ENCODE measurements at regions not wholly inside any gene's neighbourhood (a gene's known extent, or its start where the extent isn't known, plus 50 kb on each side); places are given as distances from the start of the nearest gene placed in this dataset.

- Histone ChIP-seq H3K36me3 (ENCODE audit: low read depth) (no peaks in the 10 kb centered on the region), H3K9me3 (ENCODE audit: insufficient read depth, low read depth) (no peaks in the 10 kb centered on the region), H3K4me3 (no peak overlapping the region), H3K4me2 (no peak overlapping the region), H3F3A (ENCODE audit: insufficient read depth, low read depth) (no peaks in the 10 kb centered on the region), H3K27ac (no peak overlapping the region), H4K20me1 (ENCODE audit: insufficient read depth) (no peaks in the 10 kb centered on the region), H3K4me1 (replicated peaks; ENCODE audit: insufficient read depth) (no peaks in the 10 kb centered on the region), H3K9me2 (ENCODE audit: insufficient read depth) (no peaks in the 10 kb centered on the region), H3K27me3 (ENCODE audit: insufficient read depth, low read depth) (peaks cover 60% of the 10 kb centered on the region), H2AFZ (no peak overlapping the region), H3K79me2 (ENCODE audit: low read depth) (no peaks in the 10 kb centered on the region)
- DNase-seq: no peak
- BruUV-seq (replicated peaks): no TSS peak
- ChIA-PET POLR2A (ENCODE audit: unreplicated experiment) (no interaction called here), CTCF (no interaction called here)
- TF ChIP-seq EZH2 (IDR thresholded peaks at IDR 0.05; ENCODE audit: low read depth) (no peak), CTCF (conservative IDR thresholded peaks at IDR 0.05) (no peak)
- intact Hi-C loops (cut with micrococcal nuclease; ENCODE audit: unreplicated experiment): no loop called here
These were observed 274.7 kb upstream of the SKOR2 start for GRCh38 chr18:47526147-47526546.

DNA sequence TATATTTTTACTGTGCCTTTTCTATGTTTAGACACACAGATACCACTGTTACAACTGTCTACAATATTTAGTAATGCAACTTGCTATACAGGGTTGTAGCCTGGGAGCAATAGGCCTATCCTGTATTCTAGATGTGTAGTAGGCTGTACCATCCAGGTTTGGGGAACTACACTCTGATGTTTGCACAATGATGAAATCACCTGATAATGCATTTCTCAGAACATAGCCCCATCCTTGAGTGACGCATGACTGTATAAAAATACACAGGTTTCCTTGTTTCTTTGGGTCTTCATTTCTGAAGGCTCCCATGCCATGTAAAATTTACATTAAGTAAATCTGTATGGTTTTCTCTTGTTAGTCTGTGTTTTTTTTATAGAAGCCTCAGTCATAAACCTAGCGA, 270.9 kb upstream of the SKOR2 start:
- ChIA-PET CTCF (no interaction called here), POLR2A (ENCODE audit: unreplicated experiment) (no interaction called here)
- Histone ChIP-seq H3K4me2 (no peak overlapping the region), H4K20me1 (ENCODE audit: insufficient read depth) (no peaks in the 10 kb centered on the region), H3K79me2 (ENCODE audit: low read depth) (no peaks in the 10 kb centered on the region), H3K4me3 (no peak overlapping the region), H2AFZ (no peak overlapping the region), H3F3A (ENCODE audit: insufficient read depth, low read depth) (no peaks in the 10 kb centered on the region), H3K9me2 (ENCODE audit: insufficient read depth) (no peaks in the 10 kb centered on the region), H3K4me1 (replicated peaks; ENCODE audit: insufficient read depth) (no peaks in the 10 kb centered on the region), H3K36me3 (ENCODE audit: low read depth) (no peaks in the 10 kb centered on the region), H3K9me3 (ENCODE audit: insufficient read depth, low read depth) (no peaks in the 10 kb centered on the region), H3K27ac (no peak overlapping the region), H3K27me3 (ENCODE audit: insufficient read depth, low read depth) (peaks cover 55% of the 10 kb centered on the region)
- TF ChIP-seq EZH2 (IDR thresholded peaks at IDR 0.05; ENCODE audit: low read depth) (no peak), CTCF (conservative IDR thresholded peaks at IDR 0.05) (no peak)
- intact Hi-C loops (cut with micrococcal nuclease; ENCODE audit: unreplicated experiment): no loop called here
- no peak for DNase-seq
- no TSS peak for BruUV-seq (replicated peaks)

DNA sequence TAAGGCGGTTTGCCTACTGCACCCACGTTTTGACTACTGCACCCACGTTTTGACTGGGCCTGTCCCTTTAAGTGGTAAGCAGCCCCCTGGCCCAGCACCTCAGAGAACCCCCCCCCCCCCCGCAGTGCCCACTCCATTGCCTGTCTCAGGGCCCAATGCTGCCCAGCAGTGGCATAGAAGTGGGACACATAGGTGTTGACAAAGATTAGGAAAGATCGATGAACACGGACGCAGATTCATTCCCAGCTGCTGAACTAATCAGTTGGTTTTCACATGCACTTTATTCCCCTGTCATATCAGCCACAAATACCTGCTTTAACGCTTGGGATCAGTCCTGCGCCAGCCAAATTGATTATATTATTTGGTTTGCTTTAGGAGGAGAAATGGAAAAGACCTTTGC, 268.8 kb upstream of the SKOR2 start:
- H3K79me2 ChIP-seq (ENCODE audit: low read depth): no peaks in the 10 kb centered on the region
- H2AFZ ChIP-seq: no peak overlapping the region
- ChIA-PET CTCF (no interaction called here), POLR2A (ENCODE audit: unreplicated experiment) (no interaction called here)
- no peak overlapping the region for H3K4me3 ChIP-seq
- no TSS peak for BruUV-seq (replicated peaks)
- H3K9me3 ChIP-seq (ENCODE audit: insufficient read depth, low read depth): no peaks in the 10 kb centered on the region
- H3K27ac ChIP-seq: no peak overlapping the region
- no peaks in the 10 kb centered on the region for H3K4me1 ChIP-seq (replicated peaks; ENCODE audit: insufficient read depth)
- no peaks in the 10 kb centered on the region; the same call in 1 of the 2 replicates for H3K9me2 ChIP-seq (ENCODE audit: insufficient read depth)
- TF ChIP-seq EZH2 (IDR thresholded peaks at IDR 0.05; ENCODE audit: low read depth) (no peak), CTCF (conservative IDR thresholded peaks at IDR 0.05) (no peak)
- intact Hi-C loops (cut with micrococcal nuclease; ENCODE audit: unreplicated experiment): no loop called here
- H3K36me3 ChIP-seq (ENCODE audit: low read depth): no peaks in the 10 kb centered on the region
- no peaks in the 10 kb centered on the region for H3F3A ChIP-seq (ENCODE audit: insufficient read depth, low read depth)
- no peak overlapping the region for H3K4me2 ChIP-seq
- DNase-seq: no peak
- no peaks in the 10 kb centered on the region for H4K20me1 ChIP-seq (ENCODE audit: insufficient read depth)
- H3K27me3 ChIP-seq (ENCODE audit: insufficient read depth, low read depth): peaks cover 40% of the 10 kb centered on the region; the same call in 1 of the 2 replicates
